Right lobe of liver (tissue), 4 donors: ENCODE measurements at regions not wholly inside any gene's neighbourhood (a gene's known extent, or its start where the extent isn't known, plus 50 kb on each side); places are given as distances from the start of the nearest gene placed in this dataset.

Experiments used
- POLR2A ChIP-seq: fragments of 450-650 bp; IDR thresholded peaks from one replicate; pipeline ENCODE4 v1.6.1; 2017; ENCODE audit warnings: antibody characterized with exemption, mild to moderate bottlenecking
- TF ChIP-seq, protein P1 (sequence below), 4 donors: fragments of 200-600 bp in 3 of 4; fragments of 450-650 bp in 1 of 4; IDR thresholded peaks; one replicate each; pipeline versions ENCODE4 v1.5.1 to v1.8.0; 2016 to 2022; ENCODE audit warnings: antibody characterized with exemption in 4 of 4, mild to moderate bottlenecking in 2 of 4
- donor health status: DM: no; HTN: no; CAD: no.
- donor health status: DM: no; HTN: no; CAD: no.
- donor health status: DM: no; HTN: yes; CAD: no.

DNA sequence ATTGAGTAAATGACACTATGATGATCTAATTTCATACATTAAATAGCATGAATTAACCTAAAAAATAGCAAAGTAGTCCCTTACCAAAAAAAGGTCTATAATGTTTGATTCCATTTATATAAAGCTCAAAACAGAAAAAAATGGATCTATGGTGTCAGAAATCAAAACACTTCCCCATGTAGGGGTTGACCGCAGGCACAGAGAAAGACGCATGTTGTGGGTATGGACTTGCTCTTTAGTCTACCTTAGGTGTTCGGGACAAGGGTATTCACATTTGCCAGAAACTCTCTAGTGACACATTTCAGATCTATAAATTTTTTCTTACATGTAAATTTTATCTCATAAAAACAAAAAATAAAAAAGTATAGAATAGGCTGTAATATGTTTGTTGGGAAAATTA lies 1262.9 kb downstream of the TMEM121 start:
- TF ChIP-seq, protein P1, sequence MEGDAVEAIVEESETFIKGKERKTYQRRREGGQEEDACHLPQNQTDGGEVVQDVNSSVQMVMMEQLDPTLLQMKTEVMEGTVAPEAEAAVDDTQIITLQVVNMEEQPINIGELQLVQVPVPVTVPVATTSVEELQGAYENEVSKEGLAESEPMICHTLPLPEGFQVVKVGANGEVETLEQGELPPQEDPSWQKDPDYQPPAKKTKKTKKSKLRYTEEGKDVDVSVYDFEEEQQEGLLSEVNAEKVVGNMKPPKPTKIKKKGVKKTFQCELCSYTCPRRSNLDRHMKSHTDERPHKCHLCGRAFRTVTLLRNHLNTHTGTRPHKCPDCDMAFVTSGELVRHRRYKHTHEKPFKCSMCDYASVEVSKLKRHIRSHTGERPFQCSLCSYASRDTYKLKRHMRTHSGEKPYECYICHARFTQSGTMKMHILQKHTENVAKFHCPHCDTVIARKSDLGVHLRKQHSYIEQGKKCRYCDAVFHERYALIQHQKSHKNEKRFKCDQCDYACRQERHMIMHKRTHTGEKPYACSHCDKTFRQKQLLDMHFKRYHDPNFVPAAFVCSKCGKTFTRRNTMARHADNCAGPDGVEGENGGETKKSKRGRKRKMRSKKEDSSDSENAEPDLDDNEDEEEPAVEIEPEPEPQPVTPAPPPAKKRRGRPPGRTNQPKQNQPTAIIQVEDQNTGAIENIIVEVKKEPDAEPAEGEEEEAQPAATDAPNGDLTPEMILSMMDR (IDR thresholded peaks at IDR 0.05), result no peak
- TF ChIP-seq POLR2A, result no peak
